ENCODE measurements at regions not wholly inside any gene's neighbourhood (a gene's known extent, or its start where the extent isn't known, plus 50 kb on each side); places are given as distances from the start of the nearest gene placed in this dataset.

GRCh38 chr10:88110822-88111221 is 247.4 kb downstream of the PTEN start:
- TF ChIP-seq NFIC (IDR thresholded peaks at IDR 0.05): no peak

GRCh38 chr10:88111294-88111693 is 247.9 kb downstream of the PTEN start:
- TF ChIP-seq YY1 (IDR thresholded peaks at IDR 0.05; ENCODE audit: low read depth) (no peak), TCF12 (IDR thresholded peaks at IDR 0.05; ENCODE audit: low read depth) (no peak), RAD21 (IDR thresholded peaks at IDR 0.05; ENCODE audit: low read depth) (no peak), FOXM1 (IDR thresholded peaks at IDR 0.05; ENCODE audit: borderline replicate concordance, low read depth) (no peak), REST (IDR thresholded peaks at IDR 0.05; ENCODE audit: low read depth) (no peak), ZBTB7A (IDR thresholded peaks at IDR 0.05; ENCODE audit: low read depth) (no peak), CEBPB (IDR thresholded peaks at IDR 0.05) (no peak), MAX (IDR thresholded peaks at IDR 0.05) (no peak), EGR1 (IDR thresholded peaks at IDR 0.05) (no peak), CREB1 (IDR thresholded peaks at IDR 0.05; ENCODE audit: low read depth) (no peak), EP300 (IDR thresholded peaks at IDR 0.05; ENCODE audit: borderline replicate concordance) (no peak), USF1 (IDR thresholded peaks at IDR 0.05) (no peak), TEAD4 (IDR thresholded peaks at IDR 0.05) (no peak), TAF1 (IDR thresholded peaks at IDR 0.05; ENCODE audit: low read depth) (no peak), NFIC (IDR thresholded peaks at IDR 0.05) (no peak)

- TF ChIP-seq CEBPB (IDR thresholded peaks at IDR 0.05) (no peak), USF1 (IDR thresholded peaks at IDR 0.05) (no peak), RAD21 (IDR thresholded peaks at IDR 0.05; ENCODE audit: low read depth) (no peak), ZBTB7A (IDR thresholded peaks at IDR 0.05; ENCODE audit: low read depth) (no peak), TEAD4 (IDR thresholded peaks at IDR 0.05) (no peak), REST (IDR thresholded peaks at IDR 0.05; ENCODE audit: low read depth) (no peak), FOXM1 (IDR thresholded peaks at IDR 0.05; ENCODE audit: borderline replicate concordance, low read depth) (no peak), TCF12 (IDR thresholded peaks at IDR 0.05; ENCODE audit: low read depth) (no peak), CREB1 (IDR thresholded peaks at IDR 0.05; ENCODE audit: low read depth) (no peak), EP300 (IDR thresholded peaks at IDR 0.05; ENCODE audit: borderline replicate concordance) (no peak), EGR1 (IDR thresholded peaks at IDR 0.05) (no peak), MAX (IDR thresholded peaks at IDR 0.05) (no peak), NFIC (IDR thresholded peaks at IDR 0.05) (no peak), TAF1 (IDR thresholded peaks at IDR 0.05; ENCODE audit: low read depth) (no peak), YY1 (IDR thresholded peaks at IDR 0.05; ENCODE audit: low read depth) (no peak)
Observed at GRCh38 chr10:88113232-88113631, 249.8 kb downstream of the PTEN start.

GRCh38 chr10:88113657-88114272 is 250.3 kb downstream of the PTEN start:
- TF ChIP-seq TEAD4 (IDR thresholded peaks at IDR 0.05) (no peak), FOXM1 (IDR thresholded peaks at IDR 0.05; ENCODE audit: borderline replicate concordance, low read depth) (no peak), EP300 (IDR thresholded peaks at IDR 0.05; ENCODE audit: borderline replicate concordance) (no peak), CREB1 (IDR thresholded peaks at IDR 0.05; ENCODE audit: low read depth) (no peak), USF1 (IDR thresholded peaks at IDR 0.05) (no peak), EGR1 (IDR thresholded peaks at IDR 0.05) (no peak), ZBTB7A (IDR thresholded peaks at IDR 0.05; ENCODE audit: low read depth) (no peak), REST (IDR thresholded peaks at IDR 0.05; ENCODE audit: low read depth) (no peak), NFIC (IDR thresholded peaks at IDR 0.05) (no peak), CEBPB (IDR thresholded peaks at IDR 0.05) (no peak), RAD21 (IDR thresholded peaks at IDR 0.05; ENCODE audit: low read depth) (no peak), YY1 (IDR thresholded peaks at IDR 0.05; ENCODE audit: low read depth) (no peak), MAX (IDR thresholded peaks at IDR 0.05) (no peak), TAF1 (IDR thresholded peaks at IDR 0.05; ENCODE audit: low read depth) (no peak), TCF12 (IDR thresholded peaks at IDR 0.05; ENCODE audit: low read depth) (no peak)

All from Ishikawa (cell line).